ENCODE measurements at regions not wholly inside any gene's neighbourhood (a gene's known extent, or its start where the extent isn't known, plus 50 kb on each side); places are given as distances from the start of the nearest gene placed in this dataset.
"Not testable (repeated sequence)": the region's sequence is repeated elsewhere in the genome, so short reads cannot be mapped to it uniquely, and the experiment has no call there.

- peak overlapping the region; percentile 81 for H3K27ac Mint-ChIP-seq
- not testable (repeated sequence) for H3K36me3 Mint-ChIP-seq; H3K4me3 Mint-ChIP-seq; H3K27me3 Mint-ChIP-seq; H3K9me3 Mint-ChIP-seq (ENCODE audit: low read depth)
- H3K4me1 Mint-ChIP-seq (ENCODE audit: low read depth) = peaks cover 38% of the 10 kb centered on the region
These were observed 142.0 kb upstream of the TBL1XR1 start for GRCh38 chr3:177339220-177339703.

- no peak overlapping the region for H3K4me3 Mint-ChIP-seq
- peaks cover 46% of the 10 kb centered on the region for H3K4me1 Mint-ChIP-seq (ENCODE audit: low read depth)
- no peaks in the 10 kb centered on the region for H3K36me3 Mint-ChIP-seq
- no peak overlapping the region for H3K27ac Mint-ChIP-seq
- H3K9me3 Mint-ChIP-seq (ENCODE audit: low read depth) = no peaks in the 10 kb centered on the region
- H3K27me3 Mint-ChIP-seq = no peaks in the 10 kb centered on the region
These were observed 143.1 kb upstream of the TBL1XR1 start for GRCh38 chr3:177340243-177340830.

DNA sequence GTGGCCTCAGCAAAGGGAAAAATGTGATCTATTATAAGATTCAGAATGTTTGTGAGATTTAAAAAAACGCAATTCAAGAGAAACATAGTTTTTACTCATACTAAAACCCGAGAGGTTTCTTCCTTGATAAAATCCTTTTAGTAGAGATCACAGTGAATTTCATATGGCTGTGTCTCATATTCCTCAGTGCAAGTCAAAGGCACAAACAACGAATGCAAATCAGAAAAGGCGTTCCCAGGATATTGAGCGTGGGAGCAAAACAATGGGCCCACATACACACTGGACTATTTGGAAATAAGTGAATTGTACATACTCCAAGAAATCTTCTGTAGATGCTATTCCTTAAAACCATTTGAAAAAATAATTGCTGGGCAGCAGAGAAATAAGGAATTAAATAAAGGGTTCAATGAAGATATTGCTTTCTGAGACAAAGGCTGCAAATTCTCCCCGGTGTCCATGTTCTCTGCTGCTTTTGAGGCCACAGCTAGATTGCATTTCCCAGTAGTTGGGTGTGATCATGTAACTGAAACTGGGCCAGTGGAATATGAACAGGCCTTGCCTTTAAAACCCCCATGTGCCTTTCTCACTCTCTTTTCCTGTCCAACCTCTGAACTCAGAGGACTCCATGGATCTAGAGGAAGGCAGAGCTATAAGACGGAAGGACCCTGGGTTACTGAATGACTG, 144.6 kb upstream of the TBL1XR1 start:
- H3K9me3 Mint-ChIP-seq (ENCODE audit: low read depth) = no peaks in the 10 kb centered on the region
- H3K4me3 Mint-ChIP-seq = no peak overlapping the region
- no peaks in the 10 kb centered on the region for H3K27me3 Mint-ChIP-seq
- H3K4me1 Mint-ChIP-seq (ENCODE audit: low read depth) = peaks cover 52% of the 10 kb centered on the region
- H3K36me3 Mint-ChIP-seq = no peaks in the 10 kb centered on the region
- no peak overlapping the region for H3K27ac Mint-ChIP-seq

- H3K4me3 Mint-ChIP-seq = no peak overlapping the region
- H3K27ac Mint-ChIP-seq = peak overlapping the region; percentile 28
- H3K36me3 Mint-ChIP-seq = no peaks in the 10 kb centered on the region
- H3K9me3 Mint-ChIP-seq (ENCODE audit: low read depth) = no peaks in the 10 kb centered on the region
- peaks cover 42% of the 10 kb centered on the region for H3K4me1 Mint-ChIP-seq (ENCODE audit: low read depth)
- no peaks in the 10 kb centered on the region for H3K27me3 Mint-ChIP-seq
These were observed 145.9 kb upstream of the TBL1XR1 start for GRCh38 chr3:177343122-177343625.

GRCh38 chr3:177345049-177345972, 148.0 kb upstream of the TBL1XR1 start:
- no peaks in the 10 kb centered on the region for H3K36me3 Mint-ChIP-seq
- peak overlapping the region; percentile 96 for H3K27ac Mint-ChIP-seq
- peak overlapping the region; percentile 47 for H3K4me3 Mint-ChIP-seq
- no peaks in the 10 kb centered on the region for H3K27me3 Mint-ChIP-seq
- H3K9me3 Mint-ChIP-seq (ENCODE audit: low read depth) = no peaks in the 10 kb centered on the region
- H3K4me1 Mint-ChIP-seq (ENCODE audit: low read depth) = peaks cover 36% of the 10 kb centered on the region

GRCh38 chr3:177345973-177346503, 148.8 kb upstream of the TBL1XR1 start:
- peak overlapping the region; percentile 96 for H3K27ac Mint-ChIP-seq
- no peaks in the 10 kb centered on the region for H3K36me3 Mint-ChIP-seq
- H3K4me3 Mint-ChIP-seq = peak overlapping the region; percentile 47
- no peaks in the 10 kb centered on the region for H3K27me3 Mint-ChIP-seq
- H3K4me1 Mint-ChIP-seq (ENCODE audit: low read depth) = peaks cover 42% of the 10 kb centered on the region
- H3K9me3 Mint-ChIP-seq (ENCODE audit: low read depth) = no peaks in the 10 kb centered on the region

DNA sequence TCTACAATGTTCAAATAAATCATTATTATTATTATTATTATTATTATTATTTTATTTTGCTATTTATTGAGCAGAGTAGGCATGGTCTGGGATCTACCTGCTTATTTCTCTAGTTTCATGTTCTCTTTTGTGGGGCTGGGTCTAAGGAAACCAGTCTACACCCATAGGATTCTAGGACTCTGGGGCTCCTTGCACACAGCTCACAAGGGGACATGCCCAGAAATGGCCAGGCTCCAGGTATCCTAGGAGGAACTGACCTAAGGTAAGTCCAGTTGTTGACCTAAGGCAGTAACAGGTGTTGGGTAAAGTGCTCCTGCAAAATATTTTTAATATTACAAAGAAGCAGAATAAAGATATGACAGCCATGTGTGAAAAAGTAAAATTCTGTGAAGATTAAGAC, 149.6 kb upstream of the TBL1XR1 start:
- no peaks in the 10 kb centered on the region for H3K36me3 Mint-ChIP-seq
- no peaks in the 10 kb centered on the region for H3K9me3 Mint-ChIP-seq (ENCODE audit: low read depth)
- peaks cover 50% of the 10 kb centered on the region for H3K4me1 Mint-ChIP-seq (ENCODE audit: low read depth)
- no peaks in the 10 kb centered on the region for H3K27me3 Mint-ChIP-seq
- H3K4me3 Mint-ChIP-seq = no peak overlapping the region
- no peak overlapping the region for H3K27ac Mint-ChIP-seq

DNA sequence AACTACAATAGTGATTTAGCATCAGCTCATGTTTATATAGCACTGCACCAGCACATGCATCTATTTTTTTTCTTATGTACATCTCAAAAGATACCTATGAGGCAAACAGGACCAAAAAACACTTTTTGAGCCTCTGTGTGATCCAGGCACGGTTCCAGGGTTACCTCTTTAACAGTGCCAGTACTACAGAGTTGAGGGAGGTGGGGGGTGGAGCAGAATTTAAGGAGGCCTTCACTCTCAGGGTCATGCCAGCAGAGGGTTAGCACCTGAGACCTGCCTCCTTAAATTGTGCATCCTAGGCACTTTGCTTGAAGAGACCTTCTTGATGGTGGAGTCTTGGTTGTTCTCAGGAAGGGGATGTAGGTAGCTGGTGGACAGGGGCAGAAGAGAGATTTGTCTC, 150.3 kb upstream of the TBL1XR1 start:
- H3K4me1 Mint-ChIP-seq (ENCODE audit: low read depth) = peaks cover 55% of the 10 kb centered on the region
- no peak overlapping the region for H3K27ac Mint-ChIP-seq
- no peaks in the 10 kb centered on the region for H3K36me3 Mint-ChIP-seq
- no peak overlapping the region for H3K4me3 Mint-ChIP-seq
- no peaks in the 10 kb centered on the region for H3K27me3 Mint-ChIP-seq
- H3K9me3 Mint-ChIP-seq (ENCODE audit: low read depth) = no peaks in the 10 kb centered on the region

DNA sequence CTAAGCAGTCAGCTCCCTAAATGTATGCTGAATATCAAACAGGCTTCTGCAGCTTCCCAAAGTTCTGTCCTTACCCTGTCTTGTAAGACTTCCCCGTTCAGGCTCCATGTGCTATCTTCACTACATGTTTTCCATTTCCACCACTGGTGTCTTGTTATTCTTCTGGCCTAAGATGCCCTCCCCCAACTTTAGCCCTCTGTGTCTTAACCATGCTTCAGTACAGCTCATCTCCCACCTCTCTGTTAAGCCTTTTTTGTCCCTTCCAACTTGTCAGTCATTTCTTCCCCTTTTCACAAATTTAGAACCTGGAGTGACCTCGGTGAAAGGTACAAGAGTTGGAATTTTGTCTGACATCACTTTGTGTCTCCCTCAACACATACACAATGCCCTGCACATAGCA, 151.7 kb upstream of the TBL1XR1 start:
- Mint-ChIP-seq H3K9me3 (ENCODE audit: low read depth) (no peaks in the 10 kb centered on the region), H3K4me3 (no peak overlapping the region)

GRCh38 chr3:177349384-177349783, 152.1 kb upstream of the TBL1XR1 start:
- H3K27ac Mint-ChIP-seq = peak overlapping the region; percentile 35
- no peaks in the 10 kb centered on the region for H3K27me3 Mint-ChIP-seq
- H3K4me3 Mint-ChIP-seq = no peak overlapping the region
- H3K36me3 Mint-ChIP-seq = no peaks in the 10 kb centered on the region
- H3K9me3 Mint-ChIP-seq (ENCODE audit: low read depth) = no peaks in the 10 kb centered on the region
- H3K4me1 Mint-ChIP-seq (ENCODE audit: low read depth) = peaks cover 53% of the 10 kb centered on the region

More for the DNA sequence above, 151.7 kb upstream of the TBL1XR1 start:
- H3K36me3 Mint-ChIP-seq = no peaks in the 10 kb centered on the region
- H3K27me3 Mint-ChIP-seq = no peaks in the 10 kb centered on the region
- H3K27ac Mint-ChIP-seq = peak overlapping the region; percentile 35
- H3K4me1 Mint-ChIP-seq (ENCODE audit: low read depth) = peaks cover 54% of the 10 kb centered on the region

- no peaks in the 10 kb centered on the region for H3K36me3 Mint-ChIP-seq
- H3K27me3 Mint-ChIP-seq = no peaks in the 10 kb centered on the region
- no peaks in the 10 kb centered on the region for H3K9me3 Mint-ChIP-seq (ENCODE audit: low read depth)
- H3K4me3 Mint-ChIP-seq = no peak overlapping the region
- peak overlapping the region; percentile 24 for H3K27ac Mint-ChIP-seq
- peaks cover 48% of the 10 kb centered on the region for H3K4me1 Mint-ChIP-seq (ENCODE audit: low read depth)
These were observed 152.8 kb upstream of the TBL1XR1 start for GRCh38 chr3:177350121-177350520.

DNA sequence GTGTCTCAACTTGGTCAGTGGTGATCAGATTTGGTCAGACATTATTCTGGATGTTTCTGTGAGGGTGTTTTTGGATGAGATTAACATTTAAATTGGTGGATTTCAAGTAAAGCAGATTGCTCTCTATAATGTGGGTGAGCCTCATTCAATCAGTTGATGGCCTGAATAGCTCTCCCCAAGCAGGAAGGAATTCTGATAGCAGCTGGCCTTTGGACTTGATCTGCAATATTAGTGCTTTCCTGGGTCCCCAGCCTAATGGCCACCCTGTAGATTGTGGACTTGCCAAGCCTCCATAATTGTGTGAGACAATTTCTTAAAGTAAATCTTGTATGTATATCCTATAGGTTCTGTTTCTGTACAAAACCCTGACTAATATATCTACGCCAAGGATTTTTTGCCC, 153.9 kb upstream of the TBL1XR1 start:
- H3K36me3 Mint-ChIP-seq = no peaks in the 10 kb centered on the region
- peaks cover 43% of the 10 kb centered on the region for H3K4me1 Mint-ChIP-seq (ENCODE audit: low read depth)
- peak overlapping the region; percentile 85 for H3K27ac Mint-ChIP-seq
- no peaks in the 10 kb centered on the region for H3K9me3 Mint-ChIP-seq (ENCODE audit: low read depth)
- H3K4me3 Mint-ChIP-seq = peak overlapping the region; percentile 8
- no peaks in the 10 kb centered on the region for H3K27me3 Mint-ChIP-seq

DNA sequence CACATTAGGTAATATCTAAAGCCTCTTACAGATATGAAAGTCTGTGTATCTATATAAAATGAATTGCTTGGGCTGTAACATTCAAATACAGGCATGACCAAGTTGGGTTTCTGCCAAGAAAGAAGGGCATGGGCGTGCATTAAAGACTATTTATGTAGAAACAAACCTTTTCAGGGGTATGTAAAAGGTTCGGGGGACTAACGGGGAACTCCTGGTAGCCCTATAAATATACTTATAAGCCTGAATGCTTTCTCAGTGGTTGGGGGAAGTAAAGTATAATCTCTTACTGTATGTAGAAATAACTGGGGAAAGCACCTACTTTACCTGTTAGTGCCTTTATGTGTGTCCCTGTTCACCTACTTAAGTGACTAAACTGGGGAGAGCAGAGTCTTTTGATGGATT, 154.5 kb upstream of the TBL1XR1 start:
- Mint-ChIP-seq H3K27me3 (no peaks in the 10 kb centered on the region), H3K4me3 (peak overlapping the region; percentile 19), H3K27ac (peak overlapping the region; percentile 85), H3K36me3 (no peaks in the 10 kb centered on the region), H3K4me1 (ENCODE audit: low read depth) (peaks cover 44% of the 10 kb centered on the region), H3K9me3 (ENCODE audit: low read depth) (no peaks in the 10 kb centered on the region)

- no peak overlapping the region for H3K4me3 Mint-ChIP-seq
- no peaks in the 10 kb centered on the region for H3K9me3 Mint-ChIP-seq (ENCODE audit: low read depth)
- peaks cover 50% of the 10 kb centered on the region for H3K4me1 Mint-ChIP-seq (ENCODE audit: low read depth)
- no peaks in the 10 kb centered on the region for H3K27me3 Mint-ChIP-seq
- peak overlapping the region; percentile 85 for H3K27ac Mint-ChIP-seq
- H3K36me3 Mint-ChIP-seq = no peaks in the 10 kb centered on the region
These were observed 155.1 kb upstream of the TBL1XR1 start for GRCh38 chr3:177352424-177352823.

DNA sequence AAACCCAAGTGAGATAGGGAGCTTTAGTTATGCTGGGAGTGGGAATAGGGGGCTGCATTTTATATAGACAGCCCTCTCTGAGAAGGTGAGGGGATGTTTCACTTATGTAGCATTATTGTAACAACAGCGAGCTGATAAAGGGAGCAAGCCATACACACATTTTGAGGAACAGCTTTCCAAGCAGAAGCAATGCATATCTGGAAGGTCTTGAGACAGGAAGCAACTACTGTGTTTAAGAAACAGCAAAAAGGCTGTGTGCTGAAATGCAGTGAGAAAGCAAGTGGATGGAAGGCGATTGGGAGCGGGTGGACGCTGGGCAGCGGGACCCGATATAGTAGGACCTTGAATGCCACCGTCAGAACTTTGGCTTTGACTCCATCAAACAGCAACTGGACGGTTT, 155.9 kb upstream of the TBL1XR1 start:
- H3K27ac Mint-ChIP-seq = no peak overlapping the region
- H3K4me1 Mint-ChIP-seq (ENCODE audit: low read depth) = peaks cover 55% of the 10 kb centered on the region
- H3K36me3 Mint-ChIP-seq = no peaks in the 10 kb centered on the region
- H3K9me3 Mint-ChIP-seq (ENCODE audit: low read depth) = no peaks in the 10 kb centered on the region
- H3K27me3 Mint-ChIP-seq = no peaks in the 10 kb centered on the region
- no peak overlapping the region for H3K4me3 Mint-ChIP-seq

Data from activated naive CD8-positive, alpha-beta T cell (primary cell).